Activated T-helper 17 cell treated with anti-CD3 and anti-CD28 coated beads, Interleukin-2, amount 50 U/mL, for 72 hours (primary cell): ENCODE measurements at regions not wholly inside any gene's neighbourhood (a gene's known extent, or its start where the extent isn't known, plus 50 kb on each side); places are given as distances from the start of the nearest gene placed in this dataset.
A peak's percentile ranks its signal among the peaks of the same experiment; 100 is the strongest.

Experiments used
- ATAC-seq: fragments of 150-1000 bp; cut with Tn5 transposase; replicated peaks from 2 replicates; pipeline ENCODE4 v1.10.0; 2021; ENCODE audit warnings: mild to moderate bottlenecking, moderate library complexity
- H3K27ac Mint-ChIP-seq: one replicate; pipeline ENCODE4 v1.8.0; 2022; ENCODE audit warnings: mixed read lengths
- H3K27me3 Mint-ChIP-seq: one replicate; pipeline ENCODE4 v1.8.0; 2022; ENCODE audit warnings: mixed read lengths
- H3K36me3 Mint-ChIP-seq: one replicate; pipeline ENCODE4 v1.8.0; 2022; ENCODE audit warnings: low read depth, mild to moderate bottlenecking, mixed read lengths
- H3K4me1 Mint-ChIP-seq: one replicate; pipeline ENCODE4 v1.8.0; 2022; ENCODE audit warnings: mixed read lengths
- H3K4me3 Mint-ChIP-seq: one replicate; pipeline ENCODE4 v1.8.0; 2022; ENCODE audit warnings: mild to moderate bottlenecking, mixed read lengths
- H3K9me3 Mint-ChIP-seq: one replicate; pipeline ENCODE4 v1.8.0; 2022; ENCODE audit warnings: mixed read lengths

GRCh38 chr22:48112687-48113521 lies 1350.5 kb downstream of the TBC1D22A start:
- H3K9me3 Mint-ChIP-seq: no peaks in the 10 kb centered on the region
- peaks cover 22% of the 10 kb centered on the region for H3K27me3 Mint-ChIP-seq
- no peaks in the 10 kb centered on the region for H3K36me3 Mint-ChIP-seq
- H3K4me3 Mint-ChIP-seq: no peak overlapping the region
- no peak overlapping the region for H3K27ac Mint-ChIP-seq
- ATAC-seq: peak; percentile 48
- H3K4me1 Mint-ChIP-seq: no peaks in the 10 kb centered on the region

- no peak overlapping the region for H3K4me3 Mint-ChIP-seq
- ATAC-seq: no peak
- no peaks in the 10 kb centered on the region for H3K4me1 Mint-ChIP-seq
- H3K27ac Mint-ChIP-seq: no peak overlapping the region
- H3K9me3 Mint-ChIP-seq: no peaks in the 10 kb centered on the region
- H3K27me3 Mint-ChIP-seq: peaks cover 39% of the 10 kb centered on the region
- no peaks in the 10 kb centered on the region for H3K36me3 Mint-ChIP-seq
Measured at GRCh38 chr22:48106715-48107259, 1344.3 kb downstream of the TBC1D22A start.

- H3K4me3 Mint-ChIP-seq: no peak overlapping the region
- no peaks in the 10 kb centered on the region for H3K9me3 Mint-ChIP-seq
- no peaks in the 10 kb centered on the region for H3K4me1 Mint-ChIP-seq
- ATAC-seq: no peak
- peaks cover 40% of the 10 kb centered on the region for H3K27me3 Mint-ChIP-seq
- no peak overlapping the region for H3K27ac Mint-ChIP-seq
- no peaks in the 10 kb centered on the region for H3K36me3 Mint-ChIP-seq
Measured at GRCh38 chr22:48106215-48106614, 1343.8 kb downstream of the TBC1D22A start.

- no peaks in the 10 kb centered on the region for H3K36me3 Mint-ChIP-seq
- no peak overlapping the region for H3K27ac Mint-ChIP-seq
- peaks cover 40% of the 10 kb centered on the region for H3K27me3 Mint-ChIP-seq
- no peaks in the 10 kb centered on the region for H3K9me3 Mint-ChIP-seq
- no peak for ATAC-seq
- H3K4me3 Mint-ChIP-seq: no peak overlapping the region
- peaks cover 5% of the 10 kb centered on the region for H3K4me1 Mint-ChIP-seq
Measured at GRCh38 chr22:48105259-48105658, 1342.8 kb downstream of the TBC1D22A start.

DNA sequence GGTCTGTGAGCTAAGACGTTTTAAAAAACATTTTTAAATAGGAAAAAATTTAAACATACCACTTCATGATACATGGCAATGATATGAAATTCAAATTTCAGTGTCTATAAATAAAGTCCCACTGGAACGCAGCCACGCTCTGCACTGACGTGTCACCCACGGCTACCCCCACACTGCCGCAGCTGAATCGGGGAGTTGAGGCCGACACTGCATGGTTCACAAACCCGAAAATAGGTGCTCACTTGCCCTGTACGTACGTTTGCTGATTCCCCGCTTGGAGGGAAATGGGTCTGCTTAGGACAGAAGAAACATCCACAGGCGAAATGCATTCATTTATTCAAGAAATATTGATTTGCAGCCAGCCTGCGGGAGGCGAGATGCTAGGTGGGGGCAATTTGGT lies 1342.3 kb downstream of the TBC1D22A start:
- Mint-ChIP-seq H3K27me3 (peaks cover 40% of the 10 kb centered on the region), H3K4me1 (peaks cover 5% of the 10 kb centered on the region), H3K9me3 (no peaks in the 10 kb centered on the region), H3K27ac (no peak overlapping the region), H3K4me3 (no peak overlapping the region), H3K36me3 (no peaks in the 10 kb centered on the region)
- no peak for ATAC-seq

DNA sequence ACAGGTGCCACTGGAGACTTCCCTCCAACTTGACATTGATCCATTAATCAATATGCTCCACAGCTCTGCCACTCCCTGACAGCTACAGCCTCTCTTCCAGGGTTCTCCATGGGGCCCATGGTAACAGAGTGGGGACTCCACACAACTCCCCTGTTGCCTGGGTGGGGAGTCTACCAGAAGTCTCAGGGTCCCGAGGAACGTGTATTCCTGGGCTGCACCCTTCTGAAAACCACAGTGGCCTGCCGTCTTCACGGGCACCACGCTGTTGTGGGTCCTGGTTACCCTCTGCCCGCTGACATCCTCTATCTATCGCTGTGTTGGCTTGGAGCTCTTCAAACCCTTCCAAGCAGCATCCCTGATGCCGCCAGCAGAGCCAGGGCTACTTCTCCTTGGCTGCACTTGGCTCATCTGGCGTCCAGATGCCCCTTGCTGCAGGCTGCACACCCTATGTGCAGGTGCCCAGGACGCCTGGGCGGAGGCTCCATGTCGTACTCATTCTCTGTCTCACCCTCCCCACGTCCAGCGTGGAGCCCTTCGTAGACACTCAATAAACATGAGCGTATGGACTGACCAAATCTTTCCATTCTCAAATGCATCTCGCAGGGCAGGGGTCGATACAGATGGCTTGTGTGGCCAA lies 1341.8 kb downstream of the TBC1D22A start:
- H3K27ac Mint-ChIP-seq: no peak overlapping the region
- no peaks in the 10 kb centered on the region for H3K9me3 Mint-ChIP-seq
- H3K4me1 Mint-ChIP-seq: peaks cover 5% of the 10 kb centered on the region
- peaks cover 40% of the 10 kb centered on the region for H3K27me3 Mint-ChIP-seq
- no peak overlapping the region for H3K4me3 Mint-ChIP-seq
- ATAC-seq: no peak
- H3K36me3 Mint-ChIP-seq: no peaks in the 10 kb centered on the region

DNA sequence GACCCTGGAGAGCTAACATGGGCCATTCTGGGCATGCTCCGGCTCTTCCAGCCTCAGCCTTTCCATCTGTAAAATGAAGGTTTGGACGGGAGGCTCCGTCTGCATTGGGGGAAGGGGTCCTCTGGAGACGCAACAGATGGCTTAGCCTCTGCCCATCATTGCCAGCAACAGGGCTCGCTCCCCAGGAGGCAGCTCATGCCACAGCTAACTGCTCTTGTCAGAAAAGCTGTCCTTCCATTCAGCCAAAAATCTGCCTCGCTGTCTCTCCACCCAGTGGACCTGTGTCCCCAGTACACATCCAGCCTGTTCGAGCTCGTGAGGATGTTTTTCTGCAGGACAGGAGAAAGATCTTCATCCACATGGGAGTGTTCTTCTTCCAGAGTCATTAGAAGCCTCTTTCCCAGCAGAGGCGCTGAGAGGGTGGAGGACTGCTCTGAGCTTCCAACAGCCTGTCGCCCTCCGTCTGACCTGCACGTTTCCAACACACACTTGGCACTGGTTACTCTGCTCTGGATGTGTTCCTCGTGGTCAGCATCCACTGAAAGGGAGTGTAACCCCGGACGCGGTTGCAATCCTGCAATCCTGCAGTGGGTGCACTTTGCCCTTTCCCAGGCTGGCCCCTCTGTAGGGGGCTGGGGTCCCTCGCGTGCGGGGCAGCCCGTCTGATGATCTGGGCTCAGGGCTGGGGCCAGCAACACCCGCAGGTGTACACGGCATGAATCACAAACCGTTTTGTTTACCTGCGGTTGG lies 1340.9 kb downstream of the TBC1D22A start:
- Mint-ChIP-seq H3K9me3 (no peaks in the 10 kb centered on the region), H3K36me3 (no peaks in the 10 kb centered on the region), H3K4me1 (peaks cover 10% of the 10 kb centered on the region), H3K4me3 (no peak overlapping the region), H3K27me3 (peaks cover 36% of the 10 kb centered on the region), H3K27ac (no peak overlapping the region)
- no peak for ATAC-seq

- no peaks in the 10 kb centered on the region for H3K9me3 Mint-ChIP-seq
- no peak for ATAC-seq
Measured at GRCh38 chr22:48102581-48102980, 1340.1 kb downstream of the TBC1D22A start.

GRCh38 chr22:48101704-48102103 lies 1339.3 kb downstream of the TBC1D22A start:
- Mint-ChIP-seq H3K4me1 (peaks cover 17% of the 10 kb centered on the region), H3K27me3 (peaks cover 32% of the 10 kb centered on the region), H3K9me3 (no peaks in the 10 kb centered on the region), H3K36me3 (no peaks in the 10 kb centered on the region), H3K4me3 (no peak overlapping the region), H3K27ac (no peak overlapping the region)
- ATAC-seq: no peak

More at GRCh38 chr22:48102581-48102980, 1340.1 kb downstream of the TBC1D22A start:
- Mint-ChIP-seq H3K4me1 (peaks cover 17% of the 10 kb centered on the region), H3K4me3 (no peak overlapping the region), H3K27me3 (peaks cover 36% of the 10 kb centered on the region), H3K36me3 (no peaks in the 10 kb centered on the region), H3K27ac (no peak overlapping the region)

DNA sequence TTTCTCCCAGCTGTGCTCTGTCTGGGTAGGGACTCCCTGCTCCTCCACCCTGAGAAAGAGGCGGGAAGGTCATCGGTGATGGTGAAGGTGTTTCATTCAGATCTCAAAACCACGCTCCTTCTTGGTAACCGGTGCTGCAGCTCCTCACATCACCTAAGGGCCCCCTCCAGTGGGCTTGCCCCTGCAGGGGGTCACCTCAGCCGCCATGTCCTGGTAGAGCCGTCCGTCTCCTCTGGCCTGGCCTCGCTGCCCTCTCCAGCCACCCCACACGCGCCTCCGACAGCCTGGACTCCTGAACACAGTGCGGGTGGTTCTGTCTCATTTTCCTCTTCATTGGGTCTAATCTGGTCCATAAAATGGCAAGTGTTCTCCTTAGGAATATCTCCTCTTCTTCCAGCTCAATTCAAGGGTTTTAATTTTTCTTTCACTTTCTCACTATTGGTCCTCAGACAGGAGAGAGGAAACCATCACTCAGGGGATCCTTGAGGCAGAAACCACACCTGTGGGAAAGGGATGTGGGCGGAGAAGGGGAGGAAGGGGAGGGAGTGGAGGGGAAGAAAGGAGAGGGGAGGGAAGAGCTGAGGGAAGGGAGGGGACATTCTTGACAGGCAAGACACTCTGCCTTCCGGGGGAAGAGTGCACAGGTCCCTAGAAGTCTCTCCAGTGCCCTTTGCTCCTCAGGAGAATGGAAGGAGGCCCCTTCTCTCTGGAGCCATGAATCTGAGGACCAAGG lies 1338.4 kb downstream of the TBC1D22A start:
- no peak for ATAC-seq
- H3K27ac Mint-ChIP-seq: no peak overlapping the region

GRCh38 chr22:48099671-48100070 lies 1337.2 kb downstream of the TBC1D22A start:
- H3K27me3 Mint-ChIP-seq: peaks cover 15% of the 10 kb centered on the region
- no peaks in the 10 kb centered on the region for H3K9me3 Mint-ChIP-seq
- peaks cover 17% of the 10 kb centered on the region for H3K4me1 Mint-ChIP-seq
- no peak overlapping the region for H3K4me3 Mint-ChIP-seq
- H3K27ac Mint-ChIP-seq: no peak overlapping the region
- no peaks in the 10 kb centered on the region for H3K36me3 Mint-ChIP-seq
- ATAC-seq: no peak

More for the DNA sequence above, 1338.4 kb downstream of the TBC1D22A start:
- no peak overlapping the region for H3K4me3 Mint-ChIP-seq
- peaks cover 17% of the 10 kb centered on the region for H3K4me1 Mint-ChIP-seq
- no peaks in the 10 kb centered on the region for H3K9me3 Mint-ChIP-seq
- H3K36me3 Mint-ChIP-seq: no peaks in the 10 kb centered on the region
- H3K27me3 Mint-ChIP-seq: peaks cover 24% of the 10 kb centered on the region

GRCh38 chr22:48099251-48099650 lies 1336.8 kb downstream of the TBC1D22A start:
- Mint-ChIP-seq H3K4me3 (no peak overlapping the region), H3K27me3 (peaks cover 13% of the 10 kb centered on the region), H3K9me3 (no peaks in the 10 kb centered on the region), H3K27ac (no peak overlapping the region), H3K4me1 (peaks cover 17% of the 10 kb centered on the region), H3K36me3 (no peaks in the 10 kb centered on the region)
- no peak for ATAC-seq

- peaks cover 17% of the 10 kb centered on the region for H3K4me1 Mint-ChIP-seq
- peak overlapping the region; percentile 61 for H3K4me3 Mint-ChIP-seq
- no peak overlapping the region for H3K27ac Mint-ChIP-seq
- peaks cover 9% of the 10 kb centered on the region for H3K27me3 Mint-ChIP-seq
- H3K9me3 Mint-ChIP-seq: no peaks in the 10 kb centered on the region
- no peak for ATAC-seq
- no peaks in the 10 kb centered on the region for H3K36me3 Mint-ChIP-seq
Measured at GRCh38 chr22:48098921-48099245, 1336.4 kb downstream of the TBC1D22A start.
